Osteoblast (primary cell): ENCODE measurements at regions not wholly inside any gene's neighbourhood (a gene's known extent, or its start where the extent isn't known, plus 50 kb on each side); places are given as distances from the start of the nearest gene placed in this dataset.

Experiments used
- DNase-seq: peaks from one replicate; pipeline ENCODE4 v3.0.0; 2011; ENCODE audit warnings: low spot score, mixed read lengths; ENCODE audit not compliant: insufficient read length; ENCODE audit errors: missing footprints
- H2AFZ ChIP-seq: 2 replicates; pipeline ENCODE4 v1.6.0; 2011; ENCODE audit warnings: mild to moderate bottlenecking, low read length
- H3K27ac ChIP-seq: 2 replicates; pipeline ENCODE4 v1.5.1; 2011; ENCODE audit warnings: mild to moderate bottlenecking, low read depth, low read length, moderate library complexity
- H3K27me3 ChIP-seq: 2 replicates; pipeline ENCODE4 v1.6.0; 2012; ENCODE audit warnings: mild to moderate bottlenecking, control low read depth, inconsistent platforms, low read length, moderate library complexity; ENCODE audit not compliant: insufficient read depth
- H3K36me3 ChIP-seq: 2 replicates; pipeline ENCODE4 v1.5.1; 2011; ENCODE audit warnings: mild to moderate bottlenecking, low read length, control low read depth, moderate library complexity; ENCODE audit not compliant: insufficient read depth
- H3K4me1 ChIP-seq: 2 replicates; pipeline ENCODE4 v1.5.1; 2011; ENCODE audit warnings: mild to moderate bottlenecking, low read length, control low read depth, moderate library complexity; ENCODE audit not compliant: insufficient read depth
- H3K4me2 ChIP-seq: 2 replicates; pipeline ENCODE4 v1.6.0; 2011; ENCODE audit warnings: mild to moderate bottlenecking, low read length; ENCODE audit not compliant: insufficient read depth
- H3K4me3 ChIP-seq: fragments of 200-600 bp; sonication (generic); 3 replicates; pipeline ENCODE4 v1.5.1; 2012; ENCODE audit warnings: mild to moderate bottlenecking, low read length, inconsistent platforms; ENCODE audit not compliant: insufficient read depth
- H3K79me2 ChIP-seq: 2 replicates; pipeline ENCODE4 v1.6.0; 2012; ENCODE audit warnings: mild to moderate bottlenecking, low read length, control low read depth, inconsistent platforms; ENCODE audit not compliant: insufficient read depth
- H3K9me3 ChIP-seq: 2 replicates; pipeline ENCODE4 v1.5.1; 2011; ENCODE audit warnings: low read depth, low read length, control low read depth
- H4K20me1 ChIP-seq: 2 replicates; pipeline ENCODE4 v1.6.0; 2012; ENCODE audit warnings: mild to moderate bottlenecking, low read length, control low read depth; ENCODE audit not compliant: insufficient read depth
- CTCF ChIP-seq: IDR thresholded peaks from 2 replicates; pipeline ENCODE4 v1.5.1; 2011; ENCODE audit warnings: mild to moderate bottlenecking, low read depth, low read length, moderate library complexity; ENCODE audit errors: extremely low read depth

GRCh38 chr3:125645616-125646015, 50.3 kb upstream of the OSBPL11 start:
- Histone ChIP-seq H3K4me1 (no peaks in the 10 kb centered on the region), H3K79me2 (no peaks in the 10 kb centered on the region), H3K27me3 (no peaks in the 10 kb centered on the region), H3K4me2 (no peak overlapping the region), H3K36me3 (no peaks in the 10 kb centered on the region), H4K20me1 (no peaks in the 10 kb centered on the region), H3K27ac (no peak overlapping the region), H2AFZ (no peak overlapping the region), H3K9me3 (no peaks in the 10 kb centered on the region), H3K4me3 (no peak overlapping the region)
- TF ChIP-seq CTCF, result no peak
- DNase-seq, result no peak

- TF ChIP-seq CTCF, result no peak
- H3K4me1 ChIP-seq, result no peaks in the 10 kb centered on the region
- no peak for DNase-seq
Observed at GRCh38 chr3:125646581-125646980, 51.3 kb upstream of the OSBPL11 start.

GRCh38 chr3:125647318-125648014, 52.2 kb upstream of the OSBPL11 start:
- Histone ChIP-seq H3K4me2 (no peak overlapping the region), H3K9me3 (no peaks in the 10 kb centered on the region), H4K20me1 (no peaks in the 10 kb centered on the region), H2AFZ (no peak overlapping the region), H3K27ac (no peak overlapping the region), H3K4me1 (no peaks in the 10 kb centered on the region), H3K27me3 (no peaks in the 10 kb centered on the region), H3K4me3 (no peak overlapping the region), H3K79me2 (no peaks in the 10 kb centered on the region), H3K36me3 (no peaks in the 10 kb centered on the region)
- TF ChIP-seq CTCF, result no peak
- no peak for DNase-seq

More at GRCh38 chr3:125646581-125646980, 51.3 kb upstream of the OSBPL11 start:
- H3K79me2 ChIP-seq, result no peaks in the 10 kb centered on the region
- H3K27me3 ChIP-seq, result no peaks in the 10 kb centered on the region
- no peaks in the 10 kb centered on the region for H3K9me3 ChIP-seq
- no peaks in the 10 kb centered on the region for H4K20me1 ChIP-seq
- H3K4me2 ChIP-seq, result no peak overlapping the region
- H3K27ac ChIP-seq, result no peak overlapping the region
- no peak overlapping the region for H2AFZ ChIP-seq
- H3K36me3 ChIP-seq, result no peaks in the 10 kb centered on the region
- no peak overlapping the region for H3K4me3 ChIP-seq

GRCh38 chr3:125651244-125651643, 55.9 kb upstream of the OSBPL11 start:
- Histone ChIP-seq H3K4me1 (no peaks in the 10 kb centered on the region), H2AFZ (no peak overlapping the region), H3K27me3 (no peaks in the 10 kb centered on the region), H3K79me2 (no peaks in the 10 kb centered on the region), H3K9me3 (no peaks in the 10 kb centered on the region), H3K36me3 (no peaks in the 10 kb centered on the region), H3K27ac (no peak overlapping the region), H3K4me2 (no peak overlapping the region), H4K20me1 (no peaks in the 10 kb centered on the region), H3K4me3 (no peak overlapping the region)
- no peak for TF ChIP-seq CTCF
- DNase-seq, result no peak
